ENCODE measurements at regions not wholly inside any gene's neighbourhood (a gene's known extent, or its start where the extent isn't known, plus 50 kb on each side); places are given as distances from the start of the nearest gene placed in this dataset.

GRCh38 chr12:114968727-114969126, 284.8 kb upstream of the TBX3 start:
- TF ChIP-seq CTCF (IDR thresholded peaks at IDR 0.05) (no peak), EP300 (IDR thresholded peaks at IDR 0.05; ENCODE audit: borderline replicate concordance in 1 of 2, low read depth in 1 of 2, low read length in 1 of 2) (no peak), SMC3 (IDR thresholded peaks at IDR 0.05; ENCODE audit: low read depth, low read length) (no peak), EZH2phosphoT487 (IDR thresholded peaks at IDR 0.05; ENCODE audit: borderline replicate concordance, low read depth) (no peak), NRF1 (IDR thresholded peaks at IDR 0.05; ENCODE audit: low read depth, low read length) (no peak), TAF1 (IDR thresholded peaks at IDR 0.05; ENCODE audit: borderline replicate concordance, low read depth, low read length) (no peak), SIN3A (IDR thresholded peaks at IDR 0.05; ENCODE audit: borderline replicate concordance, low read depth, low read length) (no peak), MXI1 (IDR thresholded peaks at IDR 0.05; ENCODE audit: low read depth, low read length) (no peak), RFX5 (IDR thresholded peaks at IDR 0.05; ENCODE audit: low read length) (no peak), USF1 (IDR thresholded peaks at IDR 0.05; ENCODE audit: borderline replicate concordance, low read depth) (no peak), NFIC (IDR thresholded peaks at IDR 0.05; ENCODE audit: borderline replicate concordance) (no peak), POLR2AphosphoS5 (IDR thresholded peaks at IDR 0.05; ENCODE audit: low read depth, low read length) (no peak)
- TF ChIP-seq, protein P1, sequence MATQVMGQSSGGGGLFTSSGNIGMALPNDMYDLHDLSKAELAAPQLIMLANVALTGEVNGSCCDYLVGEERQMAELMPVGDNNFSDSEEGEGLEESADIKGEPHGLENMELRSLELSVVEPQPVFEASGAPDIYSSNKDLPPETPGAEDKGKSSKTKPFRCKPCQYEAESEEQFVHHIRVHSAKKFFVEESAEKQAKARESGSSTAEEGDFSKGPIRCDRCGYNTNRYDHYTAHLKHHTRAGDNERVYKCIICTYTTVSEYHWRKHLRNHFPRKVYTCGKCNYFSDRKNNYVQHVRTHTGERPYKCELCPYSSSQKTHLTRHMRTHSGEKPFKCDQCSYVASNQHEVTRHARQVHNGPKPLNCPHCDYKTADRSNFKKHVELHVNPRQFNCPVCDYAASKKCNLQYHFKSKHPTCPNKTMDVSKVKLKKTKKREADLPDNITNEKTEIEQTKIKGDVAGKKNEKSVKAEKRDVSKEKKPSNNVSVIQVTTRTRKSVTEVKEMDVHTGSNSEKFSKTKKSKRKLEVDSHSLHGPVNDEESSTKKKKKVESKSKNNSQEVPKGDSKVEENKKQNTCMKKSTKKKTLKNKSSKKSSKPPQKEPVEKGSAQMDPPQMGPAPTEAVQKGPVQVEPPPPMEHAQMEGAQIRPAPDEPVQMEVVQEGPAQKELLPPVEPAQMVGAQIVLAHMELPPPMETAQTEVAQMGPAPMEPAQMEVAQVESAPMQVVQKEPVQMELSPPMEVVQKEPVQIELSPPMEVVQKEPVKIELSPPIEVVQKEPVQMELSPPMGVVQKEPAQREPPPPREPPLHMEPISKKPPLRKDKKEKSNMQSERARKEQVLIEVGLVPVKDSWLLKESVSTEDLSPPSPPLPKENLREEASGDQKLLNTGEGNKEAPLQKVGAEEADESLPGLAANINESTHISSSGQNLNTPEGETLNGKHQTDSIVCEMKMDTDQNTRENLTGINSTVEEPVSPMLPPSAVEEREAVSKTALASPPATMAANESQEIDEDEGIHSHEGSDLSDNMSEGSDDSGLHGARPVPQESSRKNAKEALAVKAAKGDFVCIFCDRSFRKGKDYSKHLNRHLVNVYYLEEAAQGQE (IDR thresholded peaks at IDR 0.05; ENCODE audit: low read depth, low read length), result no peak
- TF ChIP-seq, protein P2, sequence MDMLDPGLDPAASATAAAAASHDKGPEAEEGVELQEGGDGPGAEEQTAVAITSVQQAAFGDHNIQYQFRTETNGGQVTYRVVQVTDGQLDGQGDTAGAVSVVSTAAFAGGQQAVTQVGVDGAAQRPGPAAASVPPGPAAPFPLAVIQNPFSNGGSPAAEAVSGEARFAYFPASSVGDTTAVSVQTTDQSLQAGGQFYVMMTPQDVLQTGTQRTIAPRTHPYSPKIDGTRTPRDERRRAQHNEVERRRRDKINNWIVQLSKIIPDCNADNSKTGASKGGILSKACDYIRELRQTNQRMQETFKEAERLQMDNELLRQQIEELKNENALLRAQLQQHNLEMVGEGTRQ (IDR thresholded peaks at IDR 0.05; ENCODE audit: borderline replicate concordance, low read depth, low read length), result no peak

All from SK-N-SH (cell line).